Medulla oblongata (tissue), 1 donor: ENCODE measurements at regions not wholly inside any gene's neighbourhood (a gene's known extent, or its start where the extent isn't known, plus 50 kb on each side); places are given as distances from the start of the nearest gene placed in this dataset.
"Not testable (repeated sequence)": the region's sequence is repeated elsewhere in the genome, so short reads cannot be mapped to it uniquely, and the experiment has no call there.

Source experiments
- DNase-seq: peaks from one replicate; pipeline ENCODE4 v3.0.0-alpha.2; 2015; ENCODE audit errors: extremely low spot score

GRCh38 chr13:63218596-63218995 is 1802.9 kb upstream of the PCDH20 start:
- not testable (repeated sequence) for DNase-seq

DNA sequence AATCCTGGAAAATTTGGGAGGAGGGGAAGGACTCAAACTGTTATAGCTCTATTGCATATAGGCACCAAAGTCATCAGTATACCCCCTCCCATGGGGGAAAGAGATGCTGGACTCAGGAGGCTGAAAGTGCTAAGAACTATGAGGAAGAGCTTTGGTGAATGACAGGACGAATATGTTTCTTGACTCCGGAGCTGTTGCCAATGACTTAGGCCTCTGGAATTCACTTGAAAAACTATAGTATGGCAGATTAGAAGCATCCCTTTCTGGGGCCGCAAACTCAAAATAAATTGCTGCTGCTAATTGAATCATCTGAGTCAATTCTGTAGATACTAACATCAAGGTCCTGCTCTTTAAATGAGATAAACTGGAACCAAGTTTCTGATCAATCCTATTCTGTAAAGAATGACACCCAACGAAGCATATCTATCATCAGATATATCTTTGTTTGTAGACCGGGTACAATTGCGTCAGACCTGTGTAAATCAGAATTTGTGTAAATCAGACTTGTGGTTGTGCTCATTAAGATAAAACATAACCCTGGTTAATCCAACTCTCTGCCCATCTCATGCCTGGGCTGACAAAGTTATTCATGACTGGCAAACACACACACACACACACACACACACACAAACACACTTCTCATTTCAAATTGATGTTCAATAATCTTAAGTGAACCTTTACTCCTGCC is 1793.8 kb upstream of the PCDH20 start:
- no peak for DNase-seq

DNA sequence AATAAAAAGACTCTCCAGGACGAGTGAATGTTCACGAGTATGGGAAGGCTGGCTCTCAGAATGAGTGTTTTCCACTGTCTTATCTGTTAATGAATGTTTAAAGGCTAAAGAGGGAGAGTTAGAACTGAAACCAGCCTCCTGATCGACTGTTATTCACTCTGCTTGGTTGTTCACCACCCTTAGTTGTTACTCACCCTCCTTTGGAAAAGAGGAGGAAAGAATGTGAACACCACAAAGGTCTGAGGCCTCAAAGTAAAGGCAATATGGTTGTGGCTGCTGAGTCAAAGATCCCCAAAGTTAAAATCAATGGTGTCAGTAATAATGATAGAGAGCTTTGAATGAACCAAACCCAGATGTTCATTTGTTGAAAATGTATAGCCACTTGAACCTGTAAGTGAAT is 1793.2 kb upstream of the PCDH20 start:
- no peak for DNase-seq

- no peak for DNase-seq
Observed at GRCh38 chr13:63206461-63206860, 1790.8 kb upstream of the PCDH20 start.

DNA sequence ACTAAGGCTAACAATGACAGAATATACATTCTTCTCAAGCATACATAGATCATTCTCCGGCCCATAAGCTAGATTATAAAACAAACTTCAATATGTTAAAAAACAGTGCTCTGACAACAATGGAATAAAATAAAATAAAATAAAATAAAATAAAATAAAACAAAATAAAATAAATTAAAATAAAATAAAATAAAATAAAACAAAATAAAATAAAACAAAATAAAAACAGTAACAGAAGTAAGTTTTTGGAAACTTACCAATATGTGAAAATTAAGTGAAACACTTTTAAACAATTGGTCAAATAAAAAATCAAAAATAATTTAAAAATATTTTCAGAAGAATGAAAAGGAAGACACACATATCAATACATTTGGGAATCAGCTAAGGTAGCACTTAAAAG is 1785.8 kb upstream of the PCDH20 start:
- DNase-seq = no peak

GRCh38 chr13:63199508-63199907 is 1783.9 kb upstream of the PCDH20 start:
- DNase-seq = no peak

DNA sequence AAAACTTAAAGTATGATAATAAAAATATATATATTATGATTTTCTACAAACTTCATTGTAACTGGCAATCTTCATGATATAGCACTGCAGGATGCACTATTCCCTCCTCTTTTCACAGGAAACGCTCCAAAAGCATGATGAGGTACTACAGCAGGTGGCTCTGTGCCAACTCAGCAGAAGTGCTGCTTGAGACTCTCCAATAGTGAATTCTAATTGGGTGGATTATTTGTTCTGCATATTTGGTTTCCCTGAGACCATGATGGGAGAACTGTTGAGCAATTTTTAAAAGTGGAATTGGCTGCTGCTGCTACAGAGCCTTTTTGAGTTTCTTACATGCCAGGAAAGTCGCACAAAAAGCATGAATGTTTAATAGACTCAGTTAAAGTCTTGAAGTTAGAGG is 1782.4 kb upstream of the PCDH20 start:
- no peak for DNase-seq

DNA sequence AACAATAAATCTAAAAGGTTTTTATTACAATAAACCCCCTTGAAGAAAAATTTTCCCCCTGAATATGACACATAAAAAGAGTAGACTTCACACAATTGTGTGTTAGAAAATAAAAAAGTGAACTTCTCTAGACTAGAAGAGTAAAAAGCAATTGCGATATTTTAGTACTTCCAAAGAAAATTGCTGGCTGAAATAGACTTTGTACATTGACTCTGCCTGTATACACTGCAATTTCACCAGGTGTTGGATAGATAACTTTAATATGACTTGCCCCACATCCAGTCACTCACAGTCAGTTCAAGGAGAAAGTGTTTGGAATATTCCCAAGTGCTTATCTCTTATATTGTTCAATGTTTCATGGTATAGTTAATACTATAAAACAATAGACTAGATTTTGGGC is 1780.1 kb upstream of the PCDH20 start:
- no peak for DNase-seq

- DNase-seq = no peak
Observed at GRCh38 chr13:63190742-63191141, 1775.1 kb upstream of the PCDH20 start.

- DNase-seq = no peak
Observed at GRCh38 chr13:63190219-63190618, 1774.6 kb upstream of the PCDH20 start.

DNA sequence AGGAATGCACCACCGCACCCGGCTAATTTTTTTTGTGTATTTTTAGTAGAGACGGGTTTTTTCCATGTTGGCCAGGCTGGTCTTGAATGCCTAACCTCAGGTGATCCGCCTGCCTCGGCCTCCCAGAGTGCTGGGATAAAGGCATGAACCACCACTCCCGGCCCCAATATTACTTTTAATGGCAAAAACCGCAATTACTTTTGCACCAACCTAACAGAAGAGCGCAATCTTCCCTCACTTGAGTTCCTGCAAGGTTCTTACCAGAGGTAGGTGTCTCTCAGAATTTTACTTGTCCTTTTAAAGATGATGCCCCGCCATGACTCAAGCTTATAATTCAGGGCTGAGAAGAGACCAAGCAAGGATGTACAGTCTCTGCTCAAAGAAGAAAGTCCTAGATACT is 1774.1 kb upstream of the PCDH20 start:
- DNase-seq = no peak

DNA sequence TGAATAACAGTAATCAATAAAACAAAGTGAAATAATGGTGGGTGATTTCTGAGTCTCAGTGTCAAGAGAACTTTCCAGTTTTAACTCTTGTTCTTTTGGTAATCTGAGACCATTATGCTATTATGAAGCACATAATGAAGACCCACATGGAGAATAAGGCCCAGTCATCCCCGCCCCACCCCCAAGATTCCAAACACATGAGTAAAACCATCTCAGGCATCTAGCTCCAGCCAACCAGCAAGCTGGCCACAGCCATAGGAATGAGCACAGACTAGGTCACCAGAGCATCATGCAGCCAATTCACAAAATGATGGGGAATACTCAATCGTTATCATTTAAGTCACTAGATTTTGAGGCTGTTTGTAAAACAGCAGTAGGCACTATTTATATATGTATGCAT is 1769.0 kb upstream of the PCDH20 start:
- DNase-seq = no peak

GRCh38 chr13:63175536-63175935 is 1759.9 kb upstream of the PCDH20 start:
- no peak for DNase-seq

GRCh38 chr13:63167699-63168337 is 1752.2 kb upstream of the PCDH20 start:
- DNase-seq = no peak

- DNase-seq = no peak
Observed at GRCh38 chr13:63166345-63166744, 1750.7 kb upstream of the PCDH20 start.

- no peak for DNase-seq
Observed at GRCh38 chr13:63163903-63164302, 1748.3 kb upstream of the PCDH20 start.

GRCh38 chr13:63161219-63161618 is 1745.6 kb upstream of the PCDH20 start:
- no peak for DNase-seq

DNA sequence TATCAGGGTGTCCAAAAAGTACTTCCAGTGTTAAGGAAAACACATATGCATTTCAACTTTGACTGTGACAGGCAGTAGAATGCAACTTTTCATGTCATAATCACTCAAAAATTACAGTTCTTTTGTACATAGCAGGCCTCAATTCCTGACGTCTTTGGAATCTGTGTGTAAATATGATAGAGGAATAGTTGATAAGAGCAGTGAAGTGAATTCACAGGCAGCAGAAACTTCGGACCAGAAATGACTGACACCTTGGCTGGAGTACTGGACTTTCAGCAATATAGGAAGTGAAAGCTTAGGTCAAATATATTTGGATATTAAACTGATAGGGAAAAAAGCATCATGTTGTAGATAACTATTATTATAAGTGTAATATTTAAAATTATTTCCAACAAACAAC is 1741.2 kb upstream of the PCDH20 start:
- DNase-seq = no peak

- no peak for DNase-seq
Observed at GRCh38 chr13:63149375-63149774, 1733.7 kb upstream of the PCDH20 start.

GRCh38 chr13:63139277-63139676 is 1723.6 kb upstream of the PCDH20 start:
- DNase-seq = no peak

DNA sequence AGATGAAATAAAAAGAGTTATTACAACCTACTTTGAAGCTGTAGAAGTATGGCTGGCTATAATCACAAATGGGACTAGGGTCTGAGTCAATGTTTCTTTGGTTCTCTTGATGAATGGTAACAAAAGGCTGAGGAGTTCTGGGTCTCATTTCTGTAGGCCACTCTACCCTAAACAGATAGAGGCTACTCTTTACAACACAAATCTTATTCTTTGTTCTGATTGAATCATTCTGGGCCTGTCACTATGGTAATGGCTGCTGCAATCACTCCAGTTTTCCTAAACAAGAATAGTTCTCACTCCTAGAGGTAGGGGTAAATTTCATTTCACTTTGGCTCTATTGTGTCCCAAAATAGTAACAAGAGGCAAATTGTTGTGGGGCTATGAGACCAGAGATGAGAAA is 1714.3 kb upstream of the PCDH20 start:
- DNase-seq = no peak

GRCh38 chr13:63128716-63129115 is 1713.1 kb upstream of the PCDH20 start:
- no peak for DNase-seq

DNA sequence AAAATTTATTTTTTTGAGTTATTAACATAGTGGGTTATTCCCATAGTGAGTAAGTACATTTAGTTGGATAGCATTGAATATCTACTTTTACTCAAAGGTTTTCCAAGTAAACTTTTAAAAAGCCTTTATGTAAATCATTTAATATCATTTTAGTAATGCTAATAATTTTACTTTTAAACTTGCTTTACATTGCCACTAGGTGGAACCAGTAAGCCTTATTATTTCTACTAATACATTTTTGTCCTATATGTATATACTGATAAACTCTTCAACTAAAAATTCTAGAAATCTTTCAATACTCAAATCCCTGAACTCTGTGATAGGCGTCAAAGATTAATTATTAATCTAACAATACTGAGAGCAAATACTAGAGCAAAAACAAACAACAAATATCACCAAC is 1709.2 kb upstream of the PCDH20 start:
- peak; percentile 2 for DNase-seq

GRCh38 chr13:63120883-63121282 is 1705.2 kb upstream of the PCDH20 start:
- no peak for DNase-seq
